Osteoblast (primary cell): ENCODE measurements at regions not wholly inside any gene's neighbourhood (a gene's known extent, or its start where the extent isn't known, plus 50 kb on each side); places are given as distances from the start of the nearest gene placed in this dataset.

Experiments used
- DNase-seq: peaks from one replicate; pipeline ENCODE4 v3.0.0; 2011; ENCODE audit warnings: low spot score, mixed read lengths; ENCODE audit not compliant: insufficient read length; ENCODE audit errors: missing footprints
- H2AFZ ChIP-seq: 2 replicates; pipeline ENCODE4 v1.6.0; 2011; ENCODE audit warnings: mild to moderate bottlenecking, low read length
- H3K27ac ChIP-seq: 2 replicates; pipeline ENCODE4 v1.5.1; 2011; ENCODE audit warnings: mild to moderate bottlenecking, low read depth, low read length, moderate library complexity
- H3K27me3 ChIP-seq: 2 replicates; pipeline ENCODE4 v1.6.0; 2012; ENCODE audit warnings: mild to moderate bottlenecking, control low read depth, inconsistent platforms, low read length, moderate library complexity; ENCODE audit not compliant: insufficient read depth
- H3K36me3 ChIP-seq: 2 replicates; pipeline ENCODE4 v1.5.1; 2011; ENCODE audit warnings: mild to moderate bottlenecking, low read length, control low read depth, moderate library complexity; ENCODE audit not compliant: insufficient read depth
- H3K4me1 ChIP-seq: 2 replicates; pipeline ENCODE4 v1.5.1; 2011; ENCODE audit warnings: mild to moderate bottlenecking, low read length, control low read depth, moderate library complexity; ENCODE audit not compliant: insufficient read depth
- H3K4me2 ChIP-seq: 2 replicates; pipeline ENCODE4 v1.6.0; 2011; ENCODE audit warnings: mild to moderate bottlenecking, low read length; ENCODE audit not compliant: insufficient read depth
- H3K4me3 ChIP-seq: fragments of 200-600 bp; sonication (generic); 3 replicates; pipeline ENCODE4 v1.5.1; 2012; ENCODE audit warnings: mild to moderate bottlenecking, low read length, inconsistent platforms; ENCODE audit not compliant: insufficient read depth
- H3K79me2 ChIP-seq: 2 replicates; pipeline ENCODE4 v1.6.0; 2012; ENCODE audit warnings: mild to moderate bottlenecking, low read length, control low read depth, inconsistent platforms; ENCODE audit not compliant: insufficient read depth
- H3K9me3 ChIP-seq: 2 replicates; pipeline ENCODE4 v1.5.1; 2011; ENCODE audit warnings: low read depth, low read length, control low read depth
- H4K20me1 ChIP-seq: 2 replicates; pipeline ENCODE4 v1.6.0; 2012; ENCODE audit warnings: mild to moderate bottlenecking, low read length, control low read depth; ENCODE audit not compliant: insufficient read depth
- CTCF ChIP-seq: IDR thresholded peaks from 2 replicates; pipeline ENCODE4 v1.5.1; 2011; ENCODE audit warnings: mild to moderate bottlenecking, low read depth, low read length, moderate library complexity; ENCODE audit errors: extremely low read depth

GRCh38 chr4:188930822-188931221 lies 791.6 kb downstream of the TRIML1 start:
- Histone ChIP-seq H3K79me2 (no peaks in the 10 kb centered on the region), H4K20me1 (no peaks in the 10 kb centered on the region), H3K36me3 (no peaks in the 10 kb centered on the region), H3K27me3 (no peaks in the 10 kb centered on the region), H3K4me1 (peaks cover 12% of the 10 kb centered on the region), H3K4me3 (no peak overlapping the region), H2AFZ (no peak overlapping the region), H3K9me3 (no peaks in the 10 kb centered on the region), H3K27ac (no peak overlapping the region), H3K4me2 (no peak overlapping the region)
- DNase-seq = no peak
- no peak for TF ChIP-seq CTCF

- peak overlapping the region; percentile 40 for H3K4me2 ChIP-seq
- TF ChIP-seq CTCF = no peak
- no peak for DNase-seq
Measured at GRCh38 chr4:188934320-188934962, 795.2 kb downstream of the TRIML1 start.

GRCh38 chr4:188941524-188942119 lies 802.4 kb downstream of the TRIML1 start:
- Histone ChIP-seq H3K4me2 (peak overlapping the region; percentile 62), H3K9me3 (no peaks in the 10 kb centered on the region), H3K4me3 (peak overlapping the region; percentile 15), H3K27me3 (no peaks in the 10 kb centered on the region), H4K20me1 (no peaks in the 10 kb centered on the region), H3K79me2 (no peaks in the 10 kb centered on the region), H3K4me1 (peaks cover 13% of the 10 kb centered on the region), H2AFZ (no peak overlapping the region), H3K27ac (peak overlapping the region; percentile 78), H3K36me3 (no peaks in the 10 kb centered on the region)
- DNase-seq = peak; percentile 90
- no peak for TF ChIP-seq CTCF

More at GRCh38 chr4:188934320-188934962, 795.2 kb downstream of the TRIML1 start:
- no peaks in the 10 kb centered on the region for H3K36me3 ChIP-seq
- H3K9me3 ChIP-seq = no peaks in the 10 kb centered on the region
- peaks cover 12% of the 10 kb centered on the region for H3K4me1 ChIP-seq
- no peak overlapping the region for H3K4me3 ChIP-seq
- no peaks in the 10 kb centered on the region for H3K27me3 ChIP-seq
- H3K27ac ChIP-seq = peak overlapping the region; percentile 36
- no peaks in the 10 kb centered on the region for H4K20me1 ChIP-seq
- no peaks in the 10 kb centered on the region for H3K79me2 ChIP-seq
- H2AFZ ChIP-seq = peak overlapping the region; percentile 63

GRCh38 chr4:188942606-188943005 lies 803.4 kb downstream of the TRIML1 start:
- peaks cover 13% of the 10 kb centered on the region for H3K4me1 ChIP-seq
- no peaks in the 10 kb centered on the region for H3K27me3 ChIP-seq
- no peaks in the 10 kb centered on the region for H3K9me3 ChIP-seq
- H4K20me1 ChIP-seq = no peaks in the 10 kb centered on the region
- peak overlapping the region; percentile 78 for H3K27ac ChIP-seq
- H3K36me3 ChIP-seq = no peaks in the 10 kb centered on the region
- H3K4me2 ChIP-seq = no peak overlapping the region
- DNase-seq = no peak
- TF ChIP-seq CTCF = no peak
- H2AFZ ChIP-seq = no peak overlapping the region
- no peak overlapping the region for H3K4me3 ChIP-seq
- no peaks in the 10 kb centered on the region for H3K79me2 ChIP-seq
